GM12872 (cell line): ENCODE measurements at regions not wholly inside any gene's neighbourhood (a gene's known extent, or its start where the extent isn't known, plus 50 kb on each side); places are given as distances from the start of the nearest gene placed in this dataset.

Source experiments
- CTCF ChIP-seq: IDR thresholded peaks from 3 replicates; pipeline ENCODE4 v1.5.1; 2011; ENCODE audit warnings: low read depth, mild to moderate bottlenecking, low read length, moderate library complexity; ENCODE audit not compliant: insufficient read depth

GRCh38 chrX:22392133-22392948 is 119.6 kb downstream of the CBLL2 start:
- TF ChIP-seq CTCF: no peak

GRCh38 chrX:22395372-22395771 is 122.7 kb downstream of the CBLL2 start:
- TF ChIP-seq CTCF: no peak

- TF ChIP-seq CTCF: no peak
Observed at GRCh38 chrX:22396408-22396807, 123.7 kb downstream of the CBLL2 start.

- TF ChIP-seq CTCF: no peak
Observed at GRCh38 chrX:22397566-22397965, 124.9 kb downstream of the CBLL2 start.

GRCh38 chrX:22399437-22400192 is 126.9 kb downstream of the CBLL2 start:
- TF ChIP-seq CTCF: no peak

GRCh38 chrX:22404297-22404696 is 131.6 kb downstream of the CBLL2 start:
- TF ChIP-seq CTCF: no peak

GRCh38 chrX:22406201-22406737 is 133.6 kb downstream of the CBLL2 start:
- no peak for TF ChIP-seq CTCF
